Upper lobe of left lung (tissue), 6 donors: ENCODE measurements at regions not wholly inside any gene's neighbourhood (a gene's known extent, or its start where the extent isn't known, plus 50 kb on each side); places are given as distances from the start of the nearest gene placed in this dataset.
A peak's percentile ranks its signal among the peaks of the same experiment; 100 is the strongest.

Experiments used
- ATAC-seq, 2 donors: fragments of 200-7000 bp; cut with Tn5 transposase; one replicate each; pipeline ENCODE4 v1.9.1; 2022; ENCODE audit warnings: mild to moderate bottlenecking in 2 of 2, moderate library complexity in 2 of 2; ENCODE audit not compliant: low FRiP score in 2 of 2
- DNase-seq, 2 donors: peaks; one replicate each; pipeline ENCODE4 v3.0.0-alpha.2; 2019 to 2020
- H3K27ac ChIP-seq, 4 donors: fragments of 200-600 bp; sonication (generic); one replicate each; pipeline ENCODE4 v1.5.1; 2016 to 2019
- H3K27me3 ChIP-seq, 4 donors: fragments of 200-600 bp; sonication (generic); one replicate each; pipeline ENCODE4 v1.5.1; 2017 to 2019
- H3K36me3 ChIP-seq, 4 donors: fragments of 200-600 bp; sonication (generic); one replicate each; pipeline ENCODE4 v1.5.1; 2016 to 2019
- H3K4me1 ChIP-seq, 4 donors: fragments of 200-600 bp; sonication (generic); one replicate each; pipeline ENCODE4 v1.5.1; 2018 to 2019
- H3K4me3 ChIP-seq, 4 donors: fragments of 200-600 bp; sonication (generic); one replicate each; pipeline ENCODE4 v1.5.1; 2017 to 2019; ENCODE audit warnings: mild to moderate bottlenecking in 2 of 4, moderate library complexity in 1 of 4
- H3K9me3 ChIP-seq, 4 donors: fragments of 200-600 bp; sonication (generic); one replicate each; pipeline ENCODE4 v1.5.1; 2018 to 2019
- EP300 ChIP-seq, 4 donors: sonication (generic); formaldehyde crosslinking; IDR thresholded peaks; one replicate each; pipeline ENCODE4 v1.5.1; 2017; ENCODE audit warnings: antibody characterized with exemption in 4 of 4, control low read depth in 2 of 4
- POLR2A ChIP-seq, 4 donors: fragments of 450-650 bp; IDR thresholded peaks; one replicate each; pipeline ENCODE4 v1.5.1; 2016 to 2017; ENCODE audit warnings: antibody characterized with exemption in 4 of 4, mild to moderate bottlenecking in 2 of 4
- POLR2AphosphoS5 ChIP-seq, 2 donors: sonication (generic); formaldehyde crosslinking; IDR thresholded peaks; one replicate each; pipeline ENCODE4 v1.5.1; 2017; ENCODE audit warnings: antibody characterized with exemption in 2 of 2
- WGBS, 2 donors: methylation state at CpG; one replicate each; pipeline ENCODE4 v1.1.5; 2017 to 2018; 5-methylcytosine and 5-hydroxymethylcytosine counted together
- TF ChIP-seq, protein P1 (sequence below), 6 experiments: fragments of 450-650 bp in 4 of 6; fragments of 200-600 bp in 2 of 6; sonication (generic) in 2 of 6; IDR thresholded peaks; one replicate each; pipeline ENCODE4 v1.5.1; 2016 to 2019; ENCODE audit warnings: antibody characterized with exemption in 6 of 6
- donor health status: DM: no; HTN: no; CAD: no; lungs with moderate emphysema.
- donor health status: DM: no; HTN: yes; CAD: no; lungs with severe emphysema.

DNA sequence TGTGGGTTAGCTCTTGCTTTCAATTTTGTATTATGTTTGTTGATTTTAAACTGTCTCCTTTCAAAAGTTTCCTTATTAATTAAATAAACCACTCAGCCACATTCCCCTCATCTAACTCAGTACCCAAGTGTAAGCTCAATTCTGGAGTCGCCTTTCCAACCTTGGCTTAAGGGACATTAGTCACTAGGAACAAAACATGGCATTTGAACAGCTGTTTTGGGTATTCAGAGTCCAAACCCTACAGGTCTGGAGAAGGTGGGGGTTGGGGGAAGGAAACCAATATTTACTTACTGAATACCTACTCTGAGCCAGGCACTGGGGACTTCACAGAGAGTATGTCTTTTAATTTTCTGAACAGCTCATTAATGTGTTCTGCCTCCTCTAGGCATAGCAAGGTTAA lies 117.2 kb upstream of the JUN start:
- Histone ChIP-seq H3K9me3 (no peaks in the 10 kb centered on the region), H3K4me3 (no peak overlapping the region), H3K27me3 (no peaks in the 10 kb centered on the region), H3K4me1 (peaks cover 53 to 81% (median 71%) of the 10 kb centered on the region in 4 donors), H3K27ac (peak overlapping the region in 2 of 4 donors; percentile 82 to 83), H3K36me3 (no peaks in the 10 kb centered on the region)
- no peak for DNase-seq
- WGBS, 2 donors = 73 to 92% methylated on average over 1 of the region's 1 CpG
- TF ChIP-seq, protein P1, sequence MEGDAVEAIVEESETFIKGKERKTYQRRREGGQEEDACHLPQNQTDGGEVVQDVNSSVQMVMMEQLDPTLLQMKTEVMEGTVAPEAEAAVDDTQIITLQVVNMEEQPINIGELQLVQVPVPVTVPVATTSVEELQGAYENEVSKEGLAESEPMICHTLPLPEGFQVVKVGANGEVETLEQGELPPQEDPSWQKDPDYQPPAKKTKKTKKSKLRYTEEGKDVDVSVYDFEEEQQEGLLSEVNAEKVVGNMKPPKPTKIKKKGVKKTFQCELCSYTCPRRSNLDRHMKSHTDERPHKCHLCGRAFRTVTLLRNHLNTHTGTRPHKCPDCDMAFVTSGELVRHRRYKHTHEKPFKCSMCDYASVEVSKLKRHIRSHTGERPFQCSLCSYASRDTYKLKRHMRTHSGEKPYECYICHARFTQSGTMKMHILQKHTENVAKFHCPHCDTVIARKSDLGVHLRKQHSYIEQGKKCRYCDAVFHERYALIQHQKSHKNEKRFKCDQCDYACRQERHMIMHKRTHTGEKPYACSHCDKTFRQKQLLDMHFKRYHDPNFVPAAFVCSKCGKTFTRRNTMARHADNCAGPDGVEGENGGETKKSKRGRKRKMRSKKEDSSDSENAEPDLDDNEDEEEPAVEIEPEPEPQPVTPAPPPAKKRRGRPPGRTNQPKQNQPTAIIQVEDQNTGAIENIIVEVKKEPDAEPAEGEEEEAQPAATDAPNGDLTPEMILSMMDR (IDR thresholded peaks at IDR 0.05) = no peak
- TF ChIP-seq EP300 (IDR thresholded peaks at IDR 0.05) (no peak), POLR2AphosphoS5 (IDR thresholded peaks at IDR 0.05) (no peak), POLR2A (IDR thresholded peaks at IDR 0.05) (no peak)
- no peak for ATAC-seq

DNA sequence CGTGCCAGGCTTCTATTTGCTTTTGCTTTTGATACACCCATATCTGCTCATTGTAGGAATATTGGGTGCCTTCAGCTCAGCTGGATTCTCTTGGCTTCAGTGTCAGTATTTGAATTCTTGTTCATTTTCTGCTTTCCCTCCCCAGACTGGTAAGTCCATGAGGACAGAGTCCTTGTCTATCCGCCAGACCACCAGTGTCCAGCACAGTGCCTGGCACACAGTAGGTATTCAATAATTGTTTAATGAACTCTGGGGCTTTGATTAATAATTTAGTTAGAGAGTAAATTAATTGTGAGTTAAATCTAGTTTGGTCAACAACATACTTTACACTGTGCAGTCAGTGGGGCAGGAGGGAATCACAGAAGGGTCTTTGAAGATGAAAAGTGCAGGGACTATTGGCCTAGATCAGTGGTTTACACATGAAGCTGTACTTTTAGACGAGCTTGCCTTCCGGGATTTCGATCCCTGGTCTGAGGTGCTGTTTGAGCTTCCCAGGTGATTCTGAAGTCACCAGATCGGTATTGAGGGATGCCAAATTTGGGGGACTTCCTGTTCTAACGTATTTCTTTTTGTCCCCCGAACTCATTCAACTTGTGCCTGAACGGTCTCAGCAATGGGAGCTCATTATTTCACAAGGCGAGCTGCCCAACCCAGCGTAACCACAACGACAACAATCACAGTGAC lies 119.1 kb upstream of the JUN start:
- Histone ChIP-seq H3K27me3 (no peaks in the 10 kb centered on the region), H3K9me3 (no peaks in the 10 kb centered on the region), H3K4me3 (peak overlapping the region in 3 of 4 donors; percentile 39 to 57 (median 50)), H3K36me3 (no peaks in the 10 kb centered on the region), H3K27ac (peak overlapping the region; percentile 93 to 98 (median 96)), H3K4me1 (peaks cover 40 to 62% (median 51%) of the 10 kb centered on the region in 4 donors)
- WGBS, 2 donors = 18 to 25% methylated on average over 8 to 12 of the region's 12 CpGs
- no peak for ATAC-seq
- TF ChIP-seq POLR2AphosphoS5 (IDR thresholded peaks at IDR 0.05) (no peak), EP300 (IDR thresholded peaks at IDR 0.05) (no peak), POLR2A (IDR thresholded peaks at IDR 0.05) (no peak)
- TF ChIP-seq, protein P1 (IDR thresholded peaks at IDR 0.05) = no peak
- DNase-seq = no peak

DNA sequence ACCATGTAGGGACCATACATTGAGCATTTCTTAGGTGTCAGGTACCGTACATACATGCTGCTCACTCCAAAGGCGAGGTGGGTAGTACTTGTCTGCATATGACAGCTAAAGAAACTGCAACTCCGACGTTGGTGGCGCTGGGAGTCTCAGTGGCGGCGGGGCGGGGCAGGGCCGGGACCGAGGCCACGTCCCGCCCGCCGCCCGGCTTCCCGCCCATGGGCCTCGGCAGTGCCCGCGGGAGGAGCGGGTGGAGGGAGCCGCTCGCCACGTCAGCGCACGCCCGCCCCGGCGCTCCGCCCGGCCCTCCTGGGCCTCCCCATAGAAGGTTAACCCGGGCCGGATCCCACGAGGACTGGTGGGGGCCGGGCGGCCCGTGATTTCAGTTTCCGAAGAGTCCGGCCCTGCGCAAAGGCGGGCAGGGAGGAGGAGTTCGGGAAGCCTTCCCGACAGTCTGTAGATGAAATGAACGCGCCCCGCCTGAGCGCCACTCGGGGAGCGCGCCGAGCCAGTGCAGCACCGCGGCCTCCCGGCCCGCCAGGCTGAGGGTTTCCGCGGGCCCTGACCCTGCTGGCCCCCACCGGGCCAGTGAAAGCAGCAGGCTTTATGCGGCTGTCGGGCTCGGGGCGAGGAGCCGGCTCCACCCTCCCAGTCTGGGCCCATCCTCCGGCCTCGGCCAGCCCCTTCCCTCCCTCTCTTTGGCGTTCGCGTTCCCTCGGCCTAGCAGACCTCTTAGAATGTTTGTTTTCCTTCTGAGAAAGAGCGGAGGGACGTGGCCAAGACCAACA lies 119.9 kb upstream of the JUN start:
- peak overlapping the region in 3 of 4 donors; percentile 39 to 57 (median 50) for H3K4me3 ChIP-seq
- peaks cover 38 to 54% (median 46%) of the 10 kb centered on the region in 4 donors for H3K4me1 ChIP-seq
- H3K27ac ChIP-seq = peak overlapping the region; percentile 93 to 98 (median 96)
- no peaks in the 10 kb centered on the region for H3K27me3 ChIP-seq
- DNase-seq (peak; percentile 93 to 99), ATAC-seq (peak; percentile 96 to 97)
- TF ChIP-seq POLR2AphosphoS5 (IDR thresholded peaks at IDR 0.05) (peak; percentile 75 to 89), POLR2A (IDR thresholded peaks at IDR 0.05) (peak; percentile 60 to 98 (median 94)), EP300 (IDR thresholded peaks at IDR 0.05) (peak in 2 of 4 donors; percentile 36 to 42)
- TF ChIP-seq, protein P1 (IDR thresholded peaks at IDR 0.05) = peak in 1 of 6 experiments; percentile 35
- WGBS, 2 donors = 1 to 6% methylated on average over 14 to 68 of the region's 70 CpGs
- no peaks in the 10 kb centered on the region for H3K9me3 ChIP-seq
- H3K36me3 ChIP-seq = no peaks in the 10 kb centered on the region

DNA sequence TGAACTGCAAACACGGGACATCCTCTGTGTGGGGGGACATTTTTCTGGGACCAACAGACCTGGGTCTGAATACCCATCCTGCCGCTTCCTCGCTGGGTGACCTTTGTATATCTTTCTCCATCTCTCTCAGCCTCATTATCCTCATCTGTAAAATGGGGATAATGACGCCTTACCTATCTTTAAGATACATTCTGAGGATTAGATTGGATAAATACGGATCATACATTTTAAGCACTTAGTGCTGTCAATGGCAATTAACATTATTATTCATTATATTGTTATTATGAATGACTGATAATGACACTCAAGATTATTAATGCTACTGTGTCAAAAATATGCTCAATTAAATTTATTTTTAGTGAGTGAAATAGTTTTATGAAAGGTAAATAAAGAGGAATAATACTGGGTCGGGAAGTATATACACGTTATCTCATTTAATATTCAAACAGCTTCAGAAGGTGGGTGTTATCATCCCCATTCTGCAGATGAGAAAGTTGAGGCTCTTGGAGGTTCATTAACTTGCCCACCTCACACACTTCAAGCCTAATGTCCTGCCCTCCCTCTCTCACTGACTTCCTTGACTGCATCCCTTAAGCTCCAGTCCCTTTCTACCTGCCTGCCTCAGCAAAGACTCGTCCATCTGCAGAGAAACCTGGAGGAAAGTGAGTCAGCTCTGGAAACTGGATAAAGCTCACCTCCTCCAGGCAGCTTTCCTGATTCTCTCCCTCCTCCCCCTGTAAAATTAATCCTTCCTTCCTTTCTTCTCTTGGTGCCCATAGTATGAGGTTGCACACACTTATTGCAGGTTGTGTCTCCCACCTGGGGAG lies 120.7 kb upstream of the JUN start:
- TF ChIP-seq, protein P1 (IDR thresholded peaks at IDR 0.05) = no peak
- TF ChIP-seq POLR2AphosphoS5 (IDR thresholded peaks at IDR 0.05) = no peak
- no peak for TF ChIP-seq EP300 (IDR thresholded peaks at IDR 0.05)
- no peak for TF ChIP-seq POLR2A (IDR thresholded peaks at IDR 0.05)
- 56 to 57% methylated on average over 8 of the region's 8 CpGs for WGBS, 2 donors

More for the DNA sequence above, 120.7 kb upstream of the JUN start:
- no peak for DNase-seq
- Histone ChIP-seq H3K27ac (peak overlapping the region; percentile 93 to 98 (median 96)), H3K9me3 (no peaks in the 10 kb centered on the region), H3K27me3 (no peaks in the 10 kb centered on the region), H3K4me3 (peak overlapping the region in 3 of 4 donors; percentile 39 to 57 (median 50)), H3K4me1 (peaks cover 31 to 47% (median 41%) of the 10 kb centered on the region in 4 donors), H3K36me3 (no peaks in the 10 kb centered on the region)
- ATAC-seq = no peak
